Keratinocyte (primary cell): ENCODE measurements at regions not wholly inside any gene's neighbourhood (a gene's known extent, or its start where the extent isn't known, plus 50 kb on each side); places are given as distances from the start of the nearest gene placed in this dataset.

ENCODE experiments used
- DNase-seq: peaks from one replicate; pipeline ENCODE4 v3.0.0-alpha.2; 2011; ENCODE audit warnings: low read depth, missing footprints, low spot score
- FAIRE-seq: peaks from 2 replicates; lab custom pipeline; 2011; peaks lifted over from hg19 to GRCh38; lab: Jason Lieb, UNC
- H2AFZ ChIP-seq: 2 replicates; pipeline ENCODE4 v1.6.0; 2012; ENCODE audit warnings: low read length, control low read depth, inconsistent platforms; ENCODE audit not compliant: control insufficient read depth
- H3K27ac ChIP-seq: 2 replicates; pipeline ENCODE4 v1.5.1; 2011; ENCODE audit warnings: low read length; ENCODE audit not compliant: control insufficient read depth, insufficient read depth
- H3K27me3 ChIP-seq: 3 replicates; pipeline ENCODE4 v1.6.0; 2011; ENCODE audit warnings: low read length; ENCODE audit not compliant: control insufficient read depth, insufficient read depth; ENCODE audit errors: extremely low read depth
- H3K36me3 ChIP-seq, 2 experiments: 2 replicates in 1 of 2; 3 replicates in 1 of 2; pipeline ENCODE4 v1.5.1; 2011; ENCODE audit warnings: low read length in 2 of 2, mild to moderate bottlenecking in 1 of 2; ENCODE audit not compliant: control insufficient read depth in 2 of 2, insufficient read depth in 2 of 2; ENCODE audit errors: extremely low read depth in 1 of 2
- H3K4me1 ChIP-seq: 3 replicates; pipeline ENCODE4 v1.5.1; 2011; ENCODE audit warnings: low read length; ENCODE audit not compliant: control insufficient read depth, insufficient read depth; ENCODE audit errors: extremely low read depth
- H3K4me2 ChIP-seq: 3 replicates; pipeline ENCODE4 v1.6.0; 2011; ENCODE audit warnings: low read depth, low read length; ENCODE audit not compliant: control insufficient read depth, insufficient read depth; ENCODE audit errors: extremely low read depth
- H3K4me3 ChIP-seq, 3 experiments: fragments of 200-600 bp in 1 of 3; sonication (generic) in 1 of 3; 2 replicates in 2 of 3; 3 replicates in 1 of 3; pipeline ENCODE4 v1.5.1; 2011 to 2016; ENCODE audit warnings: low read length in 3 of 3, mild to moderate bottlenecking in 3 of 3, control low read depth in 2 of 3, inconsistent platforms in 1 of 3, low read depth in 1 of 3, mixed read lengths in 1 of 3, mixed run types in 1 of 3, moderate library complexity in 1 of 3; ENCODE audit not compliant: control insufficient read depth in 2 of 3, insufficient read depth in 2 of 3; ENCODE audit errors: extremely low read depth in 1 of 3
- H3K79me2 ChIP-seq: 2 replicates; pipeline ENCODE4 v1.6.0; 2012; ENCODE audit warnings: low read length; ENCODE audit not compliant: control insufficient read depth, insufficient read depth
- H3K9ac ChIP-seq: 3 replicates; pipeline ENCODE4 v1.6.0; 2011; ENCODE audit warnings: low read length; ENCODE audit not compliant: control insufficient read depth, insufficient read depth; ENCODE audit errors: extremely low read depth
- H3K9me1 ChIP-seq: 3 replicates; pipeline ENCODE4 v1.6.0; 2011; ENCODE audit warnings: low read length; ENCODE audit not compliant: control insufficient read depth, insufficient read depth; ENCODE audit errors: extremely low read depth
- H3K9me3 ChIP-seq: 2 replicates; pipeline ENCODE4 v1.5.1; 2012; ENCODE audit warnings: low read depth, low read length; ENCODE audit not compliant: control insufficient read depth
- H4K20me1 ChIP-seq: 3 replicates; pipeline ENCODE4 v1.6.0; 2011; ENCODE audit warnings: low read length; ENCODE audit not compliant: control insufficient read depth, insufficient read depth; ENCODE audit errors: extremely low read depth
- EZH2 ChIP-seq: IDR thresholded peaks from one replicate; pipeline ENCODE4 v1.6.1; 2012; ENCODE audit warnings: inconsistent platforms, mild to moderate bottlenecking, low read length, moderate library complexity
- dilution Hi-C: fragments of 300-500 bp; cut with MboI; formaldehyde crosslinking; loops from one replicate; pipeline ENCODE4 v1.7.0; 2020; ENCODE audit warnings: low sequenced_read_pairs; ENCODE audit not compliant: extremely low pct_ligation_motif_present
- TF ChIP-seq, protein P1 (sequence below), 3 experiments: IDR thresholded peaks in 1 of 3; conservative IDR thresholded peaks in 1 of 3; optimal IDR thresholded peaks in 1 of 3; 2 replicates in 2 of 3; 3 replicates in 1 of 3; pipeline versions ENCODE3 to v1.5.1; 2011; ENCODE audit warnings: low read length in 3 of 3, mild to moderate bottlenecking in 3 of 3, moderate library complexity in 2 of 3, control low read depth in 1 of 3, inconsistent platforms in 1 of 3; ENCODE audit not compliant: insufficient read depth in 2 of 3; ENCODE audit errors: extremely low read depth in 1 of 3

DNA sequence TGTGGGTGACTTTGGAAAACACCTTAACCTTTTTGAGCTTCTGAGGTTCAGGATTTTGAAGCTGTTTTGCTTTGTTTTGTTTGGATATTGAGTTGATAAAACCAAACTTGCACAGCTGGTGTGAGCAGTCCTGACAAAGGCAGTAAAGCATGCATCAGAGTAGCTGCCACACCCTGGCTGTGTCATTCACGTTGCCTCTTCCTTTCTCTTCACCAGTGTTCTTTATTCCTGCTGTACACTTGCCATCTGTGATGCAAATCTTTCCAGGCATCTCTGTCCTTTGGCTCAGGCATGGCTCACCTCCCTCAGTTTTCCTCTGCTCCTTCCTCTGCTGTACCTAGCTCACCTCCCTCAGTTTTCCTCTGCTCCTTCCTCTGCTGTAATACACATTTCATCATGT is 1850.2 kb upstream of the AGA start:
- Histone ChIP-seq H3K9me1 (no peaks in the 10 kb centered on the region), H2AFZ (no peak overlapping the region)

DNA sequence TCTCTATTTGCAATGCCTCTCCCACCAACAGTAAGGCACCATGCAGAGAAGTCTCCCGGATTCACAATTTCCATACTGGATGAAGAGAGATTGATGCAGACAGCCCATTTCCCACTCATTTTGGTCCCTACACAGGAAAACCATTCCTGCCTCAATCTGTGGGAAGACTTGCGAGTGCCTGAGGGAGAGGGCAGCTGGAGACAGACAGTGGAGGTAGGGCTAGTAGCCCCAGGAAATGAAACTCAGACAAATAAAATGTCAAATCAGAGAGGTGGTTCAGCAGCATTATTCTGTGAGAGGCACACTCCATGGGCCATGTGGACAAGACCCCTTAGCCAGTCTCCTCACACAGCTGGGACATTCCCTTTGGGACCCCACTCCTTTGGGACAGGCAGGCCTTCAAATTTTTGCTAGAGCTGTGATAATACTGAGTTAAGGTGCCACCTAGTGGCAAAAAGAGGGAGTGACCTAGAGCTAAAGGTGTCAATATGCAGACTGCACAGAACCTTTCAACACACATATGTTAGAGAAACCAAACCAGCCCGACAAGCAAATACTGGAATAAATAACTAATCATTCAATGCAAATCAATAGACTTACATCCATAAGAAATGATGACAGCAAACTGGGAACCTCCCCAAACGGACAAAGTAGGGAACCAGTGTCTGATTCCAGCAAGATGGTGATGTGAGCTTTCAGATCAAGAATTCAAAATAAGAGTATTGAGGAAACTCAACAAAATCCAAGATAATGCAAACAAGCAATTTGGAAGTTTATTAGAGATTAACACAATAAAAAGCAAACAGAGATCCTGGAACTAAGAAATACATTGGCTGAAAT is 1865.3 kb upstream of the AGA start:
- FAIRE-seq (no peak), DNase-seq (no peak)
- Histone ChIP-seq H3K9me1 (no peaks in the 10 kb centered on the region), H3K4me3 (no peak overlapping the region), H2AFZ (no peak overlapping the region), H4K20me1 (no peaks in the 10 kb centered on the region), H3K4me2 (no peak overlapping the region), H3K27ac (no peak overlapping the region), H3K79me2 (no peaks in the 10 kb centered on the region), H3K36me3 (no peaks in the 10 kb centered on the region), H3K9me3 (no peaks in the 10 kb centered on the region), H3K4me1 (no peaks in the 10 kb centered on the region), H3K27me3 (no peaks in the 10 kb centered on the region), H3K9ac (no peak overlapping the region)
- TF ChIP-seq, protein P1, sequence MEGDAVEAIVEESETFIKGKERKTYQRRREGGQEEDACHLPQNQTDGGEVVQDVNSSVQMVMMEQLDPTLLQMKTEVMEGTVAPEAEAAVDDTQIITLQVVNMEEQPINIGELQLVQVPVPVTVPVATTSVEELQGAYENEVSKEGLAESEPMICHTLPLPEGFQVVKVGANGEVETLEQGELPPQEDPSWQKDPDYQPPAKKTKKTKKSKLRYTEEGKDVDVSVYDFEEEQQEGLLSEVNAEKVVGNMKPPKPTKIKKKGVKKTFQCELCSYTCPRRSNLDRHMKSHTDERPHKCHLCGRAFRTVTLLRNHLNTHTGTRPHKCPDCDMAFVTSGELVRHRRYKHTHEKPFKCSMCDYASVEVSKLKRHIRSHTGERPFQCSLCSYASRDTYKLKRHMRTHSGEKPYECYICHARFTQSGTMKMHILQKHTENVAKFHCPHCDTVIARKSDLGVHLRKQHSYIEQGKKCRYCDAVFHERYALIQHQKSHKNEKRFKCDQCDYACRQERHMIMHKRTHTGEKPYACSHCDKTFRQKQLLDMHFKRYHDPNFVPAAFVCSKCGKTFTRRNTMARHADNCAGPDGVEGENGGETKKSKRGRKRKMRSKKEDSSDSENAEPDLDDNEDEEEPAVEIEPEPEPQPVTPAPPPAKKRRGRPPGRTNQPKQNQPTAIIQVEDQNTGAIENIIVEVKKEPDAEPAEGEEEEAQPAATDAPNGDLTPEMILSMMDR (optimal IDR thresholded peaks at IDR 0.05 in 1 of 3, IDR thresholded peaks at IDR 0.05 in 1 of 3, conservative IDR thresholded peaks at IDR 0.05 in 1 of 3; ENCODE audit: extremely low read depth in 1 of 3, insufficient read depth in 2 of 3, low read length in 3 of 3) = peak; percentile 51 to 69 (median 63)
- no peak for TF ChIP-seq EZH2
- dilution Hi-C loops = no loop called here

More for the DNA sequence above, 1850.2 kb upstream of the AGA start:
- H3K36me3 ChIP-seq = no peaks in the 10 kb centered on the region
- no peak for FAIRE-seq
- H3K4me2 ChIP-seq = no peak overlapping the region
- H3K27me3 ChIP-seq = no peaks in the 10 kb centered on the region
- H3K9me3 ChIP-seq = no peaks in the 10 kb centered on the region
- H3K4me1 ChIP-seq = no peaks in the 10 kb centered on the region
- TF ChIP-seq EZH2 = no peak
- TF ChIP-seq, protein P1 (optimal IDR thresholded peaks at IDR 0.05 in 1 of 3, IDR thresholded peaks at IDR 0.05 in 1 of 3, conservative IDR thresholded peaks at IDR 0.05 in 1 of 3; ENCODE audit: extremely low read depth in 1 of 3, insufficient read depth in 2 of 3, low read length in 3 of 3) = no peak
- H3K79me2 ChIP-seq = no peaks in the 10 kb centered on the region
- dilution Hi-C loops = no loop called here
- no peak for DNase-seq
- H3K4me3 ChIP-seq = no peak overlapping the region
- H3K27ac ChIP-seq = no peak overlapping the region
- no peaks in the 10 kb centered on the region for H4K20me1 ChIP-seq
- H3K9ac ChIP-seq = no peak overlapping the region
